Esophagus muscularis mucosa (tissue), 4 donors: ENCODE measurements at regions not wholly inside any gene's neighbourhood (a gene's known extent, or its start where the extent isn't known, plus 50 kb on each side); places are given as distances from the start of the nearest gene placed in this dataset.

ENCODE experiments used
- DNase-seq: peaks from one replicate; pipeline ENCODE4 v3.0.0-alpha.2; 2017; ENCODE audit errors: extremely low spot score
- H3K27ac ChIP-seq, 4 donors: fragments of 200-600 bp; sonication (generic); replicated peaks in 1 of 4; 1 replicate in 3 of 4; 2 replicates in 1 of 4; pipeline ENCODE4 v1.5.1; 2016 to 2019; ENCODE audit warnings: mild to moderate bottlenecking in 1 of 4
- H3K27me3 ChIP-seq, 4 donors: fragments of 200-600 bp; sonication (generic); one replicate each; pipeline versions ENCODE4 v1.5.1 to v1.6.0; 2016 to 2019
- H3K36me3 ChIP-seq, 4 donors: fragments of 200-600 bp; sonication (generic); one replicate each; pipeline ENCODE4 v1.5.1; 2016 to 2019
- H3K4me1 ChIP-seq, 4 donors: fragments of 200-600 bp; sonication (generic); one replicate each; pipeline ENCODE4 v1.5.1; 2016 to 2019
- H3K4me3 ChIP-seq, 4 donors: fragments of 200-600 bp; sonication (generic); 1 replicate in 2 of 4; 2 replicates in 2 of 4; pipeline ENCODE4 v1.5.1; 2016 to 2019; ENCODE audit warnings: mild to moderate bottlenecking in 4 of 4, moderate library complexity in 1 of 4
- H3K9me3 ChIP-seq, 4 donors: fragments of 200-600 bp; sonication (generic); 1 replicate in 3 of 4; 2 replicates in 1 of 4; pipeline ENCODE4 v1.5.1; 2016 to 2019
- EP300 ChIP-seq: sonication (generic); formaldehyde crosslinking; IDR thresholded peaks from one replicate; pipeline ENCODE4 v1.6.1; 2017; ENCODE audit warnings: antibody characterized with exemption
- POLR2A ChIP-seq: fragments of 450-650 bp; IDR thresholded peaks from one replicate; pipeline ENCODE4 v1.6.1; 2017; ENCODE audit warnings: antibody characterized with exemption, moderate library complexity, mild to moderate bottlenecking, low read depth
- POLR2AphosphoS5 ChIP-seq, 2 donors: sonication (generic); formaldehyde crosslinking; IDR thresholded peaks; one replicate each; pipeline ENCODE4 v1.6.1; 2017; ENCODE audit warnings: antibody characterized with exemption in 2 of 2
- WGBS: methylation state at CpG from one replicate; pipeline ENCODE4 v1.1.5; 2018; 5-methylcytosine and 5-hydroxymethylcytosine counted together
- intact Hi-C: fragments of 100-400 bp; cut with DNase I; formaldehyde crosslinking; loops from one replicate; pipeline ENCODE4 v1.15.1; 2023
- TF ChIP-seq, protein P1 (sequence below), 3 experiments: fragments of 200-600 bp in 2 of 3; fragments of 450-650 bp in 1 of 3; sonication (generic) in 2 of 3; IDR thresholded peaks; one replicate each; pipeline ENCODE4 v1.5.1; 2017 to 2019; ENCODE audit warnings: antibody characterized with exemption in 3 of 3, mild to moderate bottlenecking in 2 of 3, moderate library complexity in 1 of 3

DNA sequence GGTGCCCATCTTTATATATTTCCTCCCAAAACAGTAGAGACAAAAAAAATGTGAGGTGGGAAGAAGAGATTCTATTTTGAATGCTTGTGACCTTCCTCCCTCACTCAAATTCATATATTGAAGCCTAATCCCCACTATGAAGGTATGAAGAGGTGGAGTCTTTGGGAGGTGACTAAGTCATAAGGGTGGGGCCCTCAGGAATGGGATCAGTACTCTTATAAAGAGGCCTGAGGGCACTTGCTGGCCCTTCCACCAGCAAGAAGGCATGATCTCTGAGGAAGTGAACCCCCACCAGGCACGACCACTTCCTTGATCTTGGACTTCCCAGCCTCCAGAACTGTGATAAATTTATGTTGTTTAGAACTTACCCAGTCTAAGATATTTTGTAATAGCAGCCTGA is 517.2 kb upstream of the CNTNAP2 start:
- peaks cover 0 to 8% (median 4%) of the 10 kb centered on the region in 4 donors for H3K9me3 ChIP-seq
- intact Hi-C loops = no loop called here
- no peak for DNase-seq
- no peaks in the 10 kb centered on the region for H3K36me3 ChIP-seq
- H3K4me3 ChIP-seq = no peak overlapping the region
- no peaks in the 10 kb centered on the region for H3K4me1 ChIP-seq
- TF ChIP-seq EP300 = no peak
- TF ChIP-seq POLR2A = no peak
- TF ChIP-seq, protein P1, sequence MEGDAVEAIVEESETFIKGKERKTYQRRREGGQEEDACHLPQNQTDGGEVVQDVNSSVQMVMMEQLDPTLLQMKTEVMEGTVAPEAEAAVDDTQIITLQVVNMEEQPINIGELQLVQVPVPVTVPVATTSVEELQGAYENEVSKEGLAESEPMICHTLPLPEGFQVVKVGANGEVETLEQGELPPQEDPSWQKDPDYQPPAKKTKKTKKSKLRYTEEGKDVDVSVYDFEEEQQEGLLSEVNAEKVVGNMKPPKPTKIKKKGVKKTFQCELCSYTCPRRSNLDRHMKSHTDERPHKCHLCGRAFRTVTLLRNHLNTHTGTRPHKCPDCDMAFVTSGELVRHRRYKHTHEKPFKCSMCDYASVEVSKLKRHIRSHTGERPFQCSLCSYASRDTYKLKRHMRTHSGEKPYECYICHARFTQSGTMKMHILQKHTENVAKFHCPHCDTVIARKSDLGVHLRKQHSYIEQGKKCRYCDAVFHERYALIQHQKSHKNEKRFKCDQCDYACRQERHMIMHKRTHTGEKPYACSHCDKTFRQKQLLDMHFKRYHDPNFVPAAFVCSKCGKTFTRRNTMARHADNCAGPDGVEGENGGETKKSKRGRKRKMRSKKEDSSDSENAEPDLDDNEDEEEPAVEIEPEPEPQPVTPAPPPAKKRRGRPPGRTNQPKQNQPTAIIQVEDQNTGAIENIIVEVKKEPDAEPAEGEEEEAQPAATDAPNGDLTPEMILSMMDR (IDR thresholded peaks at IDR 0.05) = no peak
- no peak for TF ChIP-seq POLR2AphosphoS5 (IDR thresholded peaks at IDR 0.05)
- no peak overlapping the region for H3K27ac ChIP-seq
- WGBS = 50% methylated on average over 1 of the region's 1 CpG
- H3K27me3 ChIP-seq = no peaks in the 10 kb centered on the region

- 50% methylated on average over 1 of the region's 1 CpG for WGBS
- no peaks in the 10 kb centered on the region for H3K27me3 ChIP-seq
- H3K9me3 ChIP-seq = no peaks in the 10 kb centered on the region
- intact Hi-C loops = no loop called here
- H3K4me1 ChIP-seq = no peaks in the 10 kb centered on the region
- TF ChIP-seq POLR2AphosphoS5 (IDR thresholded peaks at IDR 0.05) = no peak
- no peak for TF ChIP-seq EP300
- TF ChIP-seq POLR2A = no peak
- TF ChIP-seq, protein P1 (IDR thresholded peaks at IDR 0.05) = no peak
- H3K4me3 ChIP-seq = no peak overlapping the region
- no peaks in the 10 kb centered on the region for H3K36me3 ChIP-seq
- no peak for DNase-seq
- H3K27ac ChIP-seq = no peak overlapping the region
Measured at GRCh38 chr7:145584401-145584800, 532.2 kb upstream of the CNTNAP2 start.

GRCh38 chr7:145582742-145583303 is 533.8 kb upstream of the CNTNAP2 start:
- H3K4me3 ChIP-seq = no peak overlapping the region
- no peak for DNase-seq
- no peaks in the 10 kb centered on the region for H3K27me3 ChIP-seq
- TF ChIP-seq, protein P1 (IDR thresholded peaks at IDR 0.05) = no peak
- TF ChIP-seq POLR2AphosphoS5 (IDR thresholded peaks at IDR 0.05) (no peak), EP300 (no peak), POLR2A (no peak)
- H3K36me3 ChIP-seq = no peaks in the 10 kb centered on the region
- WGBS = 89% methylated on average over 17 of the region's 17 CpGs
- H3K9me3 ChIP-seq = peaks cover 0 to 4% (median 0%) of the 10 kb centered on the region in 4 donors
- no peak overlapping the region for H3K27ac ChIP-seq
- intact Hi-C loops = no loop called here
- H3K4me1 ChIP-seq = no peaks in the 10 kb centered on the region

GRCh38 chr7:145557805-145558204 is 558.8 kb upstream of the CNTNAP2 start:
- WGBS = 64% methylated on average over 3 of the region's 3 CpGs
- Histone ChIP-seq H3K4me3 (no peak overlapping the region), H3K36me3 (no peaks in the 10 kb centered on the region), H3K4me1 (no peaks in the 10 kb centered on the region), H3K27ac (no peak overlapping the region), H3K27me3 (no peaks in the 10 kb centered on the region), H3K9me3 (peaks cover 0 to 2% (median 0%) of the 10 kb centered on the region in 4 donors)
- intact Hi-C loops = no loop called here
- DNase-seq = no peak
- no peak for TF ChIP-seq EP300
- TF ChIP-seq, protein P1 (IDR thresholded peaks at IDR 0.05) = no peak
- no peak for TF ChIP-seq POLR2A
- no peak for TF ChIP-seq POLR2AphosphoS5 (IDR thresholded peaks at IDR 0.05)

- H3K4me1 ChIP-seq = no peaks in the 10 kb centered on the region
- intact Hi-C loops = no loop called here
- H3K4me3 ChIP-seq = no peak overlapping the region
- no peaks in the 10 kb centered on the region for H3K36me3 ChIP-seq
- H3K27me3 ChIP-seq = no peaks in the 10 kb centered on the region
- 53% methylated on average over 2 of the region's 2 CpGs for WGBS
- TF ChIP-seq POLR2A (no peak), POLR2AphosphoS5 (IDR thresholded peaks at IDR 0.05) (no peak), EP300 (no peak)
- TF ChIP-seq, protein P1 (IDR thresholded peaks at IDR 0.05) = no peak
- H3K9me3 ChIP-seq = no peaks in the 10 kb centered on the region
- H3K27ac ChIP-seq = no peak overlapping the region
- no peak for DNase-seq
Measured at GRCh38 chr7:145543242-145543641, 573.4 kb upstream of the CNTNAP2 start.
